ENCODE measurements at regions not wholly inside any gene's neighbourhood (a gene's known extent, or its start where the extent isn't known, plus 50 kb on each side); places are given as distances from the start of the nearest gene placed in this dataset.

DNA sequence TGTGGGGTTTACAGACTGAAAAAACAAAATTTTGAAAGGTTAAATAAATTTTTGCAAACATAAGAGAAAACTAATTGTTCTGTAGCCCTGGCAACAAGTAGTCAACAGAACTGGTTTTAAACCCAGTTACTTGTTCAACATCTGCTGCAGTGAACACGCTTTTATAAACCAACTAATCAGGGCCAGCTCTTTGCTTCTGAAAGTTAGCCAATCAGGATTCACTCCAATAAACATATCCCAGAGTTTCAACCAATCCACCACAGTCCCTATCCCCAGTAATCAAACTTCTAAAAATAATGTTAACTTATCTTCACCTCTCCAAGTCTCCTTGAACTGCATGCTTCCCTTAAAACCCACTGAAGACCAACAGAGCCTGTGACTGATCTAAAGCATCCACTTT lies 306.6 kb downstream of the CTH start:
- TF ChIP-seq, protein P1, sequence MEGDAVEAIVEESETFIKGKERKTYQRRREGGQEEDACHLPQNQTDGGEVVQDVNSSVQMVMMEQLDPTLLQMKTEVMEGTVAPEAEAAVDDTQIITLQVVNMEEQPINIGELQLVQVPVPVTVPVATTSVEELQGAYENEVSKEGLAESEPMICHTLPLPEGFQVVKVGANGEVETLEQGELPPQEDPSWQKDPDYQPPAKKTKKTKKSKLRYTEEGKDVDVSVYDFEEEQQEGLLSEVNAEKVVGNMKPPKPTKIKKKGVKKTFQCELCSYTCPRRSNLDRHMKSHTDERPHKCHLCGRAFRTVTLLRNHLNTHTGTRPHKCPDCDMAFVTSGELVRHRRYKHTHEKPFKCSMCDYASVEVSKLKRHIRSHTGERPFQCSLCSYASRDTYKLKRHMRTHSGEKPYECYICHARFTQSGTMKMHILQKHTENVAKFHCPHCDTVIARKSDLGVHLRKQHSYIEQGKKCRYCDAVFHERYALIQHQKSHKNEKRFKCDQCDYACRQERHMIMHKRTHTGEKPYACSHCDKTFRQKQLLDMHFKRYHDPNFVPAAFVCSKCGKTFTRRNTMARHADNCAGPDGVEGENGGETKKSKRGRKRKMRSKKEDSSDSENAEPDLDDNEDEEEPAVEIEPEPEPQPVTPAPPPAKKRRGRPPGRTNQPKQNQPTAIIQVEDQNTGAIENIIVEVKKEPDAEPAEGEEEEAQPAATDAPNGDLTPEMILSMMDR (IDR thresholded peaks at IDR 0.05; ENCODE audit: poor library complexity), result no peak
- TF ChIP-seq EZH2 (IDR thresholded peaks at IDR 0.05; ENCODE audit: borderline replicate concordance), result no peak
- TF ChIP-seq EZH2phosphoT487 (IDR thresholded peaks at IDR 0.05; ENCODE audit: low read depth, severe bottlenecking, unreplicated experiment), result no peak
